ENCODE measurements at regions not wholly inside any gene's neighbourhood (a gene's known extent, or its start where the extent isn't known, plus 50 kb on each side); places are given as distances from the start of the nearest gene placed in this dataset.

- TF ChIP-seq CTCF (IDR thresholded peaks at IDR 0.05): no peak
- no peak for TF ChIP-seq POLR2A (IDR thresholded peaks at IDR 0.05)
- no peak for TF ChIP-seq POLR2AphosphoS5 (IDR thresholded peaks at IDR 0.05)
Observed at GRCh38 chr12:93113317-93114006, 184.4 kb upstream of the EEA1 start.

Measured in breast epithelium (tissue), 3 donors.